ENCODE measurements at regions not wholly inside any gene's neighbourhood (a gene's known extent, or its start where the extent isn't known, plus 50 kb on each side); places are given as distances from the start of the nearest gene placed in this dataset.

DNA sequence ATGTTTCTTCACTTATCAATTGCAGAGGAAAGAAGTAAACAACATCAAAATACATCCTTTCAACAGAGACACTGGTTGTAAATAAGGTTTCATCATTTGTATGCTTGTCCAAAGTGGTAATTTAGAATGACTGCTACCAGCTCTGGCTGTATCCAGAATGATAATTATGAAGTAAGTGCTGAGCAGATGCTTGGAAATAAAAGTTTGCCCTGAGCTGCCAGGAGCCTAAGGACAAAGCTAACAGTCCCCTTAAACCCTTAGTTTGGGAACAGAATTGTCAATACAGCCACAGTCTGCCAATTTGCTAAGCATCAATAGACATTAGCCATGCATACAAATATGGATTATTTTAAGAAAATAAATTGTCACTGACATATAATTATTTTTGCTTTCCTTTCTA lies 147.0 kb upstream of the SLC13A1 start:
- TF ChIP-seq, protein P1, sequence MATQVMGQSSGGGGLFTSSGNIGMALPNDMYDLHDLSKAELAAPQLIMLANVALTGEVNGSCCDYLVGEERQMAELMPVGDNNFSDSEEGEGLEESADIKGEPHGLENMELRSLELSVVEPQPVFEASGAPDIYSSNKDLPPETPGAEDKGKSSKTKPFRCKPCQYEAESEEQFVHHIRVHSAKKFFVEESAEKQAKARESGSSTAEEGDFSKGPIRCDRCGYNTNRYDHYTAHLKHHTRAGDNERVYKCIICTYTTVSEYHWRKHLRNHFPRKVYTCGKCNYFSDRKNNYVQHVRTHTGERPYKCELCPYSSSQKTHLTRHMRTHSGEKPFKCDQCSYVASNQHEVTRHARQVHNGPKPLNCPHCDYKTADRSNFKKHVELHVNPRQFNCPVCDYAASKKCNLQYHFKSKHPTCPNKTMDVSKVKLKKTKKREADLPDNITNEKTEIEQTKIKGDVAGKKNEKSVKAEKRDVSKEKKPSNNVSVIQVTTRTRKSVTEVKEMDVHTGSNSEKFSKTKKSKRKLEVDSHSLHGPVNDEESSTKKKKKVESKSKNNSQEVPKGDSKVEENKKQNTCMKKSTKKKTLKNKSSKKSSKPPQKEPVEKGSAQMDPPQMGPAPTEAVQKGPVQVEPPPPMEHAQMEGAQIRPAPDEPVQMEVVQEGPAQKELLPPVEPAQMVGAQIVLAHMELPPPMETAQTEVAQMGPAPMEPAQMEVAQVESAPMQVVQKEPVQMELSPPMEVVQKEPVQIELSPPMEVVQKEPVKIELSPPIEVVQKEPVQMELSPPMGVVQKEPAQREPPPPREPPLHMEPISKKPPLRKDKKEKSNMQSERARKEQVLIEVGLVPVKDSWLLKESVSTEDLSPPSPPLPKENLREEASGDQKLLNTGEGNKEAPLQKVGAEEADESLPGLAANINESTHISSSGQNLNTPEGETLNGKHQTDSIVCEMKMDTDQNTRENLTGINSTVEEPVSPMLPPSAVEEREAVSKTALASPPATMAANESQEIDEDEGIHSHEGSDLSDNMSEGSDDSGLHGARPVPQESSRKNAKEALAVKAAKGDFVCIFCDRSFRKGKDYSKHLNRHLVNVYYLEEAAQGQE (IDR thresholded peaks at IDR 0.05) = no peak
- TF ChIP-seq, protein P2, sequence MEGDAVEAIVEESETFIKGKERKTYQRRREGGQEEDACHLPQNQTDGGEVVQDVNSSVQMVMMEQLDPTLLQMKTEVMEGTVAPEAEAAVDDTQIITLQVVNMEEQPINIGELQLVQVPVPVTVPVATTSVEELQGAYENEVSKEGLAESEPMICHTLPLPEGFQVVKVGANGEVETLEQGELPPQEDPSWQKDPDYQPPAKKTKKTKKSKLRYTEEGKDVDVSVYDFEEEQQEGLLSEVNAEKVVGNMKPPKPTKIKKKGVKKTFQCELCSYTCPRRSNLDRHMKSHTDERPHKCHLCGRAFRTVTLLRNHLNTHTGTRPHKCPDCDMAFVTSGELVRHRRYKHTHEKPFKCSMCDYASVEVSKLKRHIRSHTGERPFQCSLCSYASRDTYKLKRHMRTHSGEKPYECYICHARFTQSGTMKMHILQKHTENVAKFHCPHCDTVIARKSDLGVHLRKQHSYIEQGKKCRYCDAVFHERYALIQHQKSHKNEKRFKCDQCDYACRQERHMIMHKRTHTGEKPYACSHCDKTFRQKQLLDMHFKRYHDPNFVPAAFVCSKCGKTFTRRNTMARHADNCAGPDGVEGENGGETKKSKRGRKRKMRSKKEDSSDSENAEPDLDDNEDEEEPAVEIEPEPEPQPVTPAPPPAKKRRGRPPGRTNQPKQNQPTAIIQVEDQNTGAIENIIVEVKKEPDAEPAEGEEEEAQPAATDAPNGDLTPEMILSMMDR (IDR thresholded peaks at IDR 0.05) = no peak
- TF ChIP-seq NPAS2 (CRISPR knock-in tag; IDR thresholded peaks at IDR 0.05; ENCODE audit: borderline replicate concordance) (no peak), ZFP36 (IDR thresholded peaks at IDR 0.05; ENCODE audit: borderline replicate concordance, partially characterized antibody) (no peak), GATA3 (IDR thresholded peaks at IDR 0.05; ENCODE audit: borderline replicate concordance) (no peak), KDM1A (IDR thresholded peaks at IDR 0.05; ENCODE audit: low read depth) (no peak), POLR2A (IDR thresholded peaks at IDR 0.05; ENCODE audit: low read length) (no peak), RCOR1 (IDR thresholded peaks at IDR 0.05; ENCODE audit: low read depth, low read length) (no peak), NR3C1 (IDR thresholded peaks at IDR 0.05) (no peak), CEBPB (IDR thresholded peaks at IDR 0.05) (no peak), RAD21 (conservative IDR thresholded peaks at IDR 0.05 in 1 of 2, IDR thresholded peaks at IDR 0.05 in 1 of 2) (no peak), EP300 (IDR thresholded peaks at IDR 0.05) (no peak), RNF2 (IDR thresholded peaks at IDR 0.05; ENCODE audit: borderline replicate concordance, low read depth) (no peak)
- TF ChIP-seq, protein P3, sequence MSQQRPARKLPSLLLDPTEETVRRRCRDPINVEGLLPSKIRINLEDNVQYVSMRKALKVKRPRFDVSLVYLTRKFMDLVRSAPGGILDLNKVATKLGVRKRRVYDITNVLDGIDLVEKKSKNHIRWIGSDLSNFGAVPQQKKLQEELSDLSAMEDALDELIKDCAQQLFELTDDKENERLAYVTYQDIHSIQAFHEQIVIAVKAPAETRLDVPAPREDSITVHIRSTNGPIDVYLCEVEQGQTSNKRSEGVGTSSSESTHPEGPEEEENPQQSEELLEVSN (IDR thresholded peaks at IDR 0.05; ENCODE audit: borderline replicate concordance, low read depth) = no peak

Data from A549 (cell line).